GM12891 (cell line): ENCODE measurements at regions not wholly inside any gene's neighbourhood (a gene's known extent, or its start where the extent isn't known, plus 50 kb on each side); places are given as distances from the start of the nearest gene placed in this dataset.

Experiments
- DNase-seq: peaks from one replicate; pipeline ENCODE4 v3.0.0; 2011; ENCODE audit warnings: low spot score; ENCODE audit not compliant: insufficient read length
- FAIRE-seq: peaks from 2 replicates; lab custom pipeline; 2011; peaks lifted over from hg19 to GRCh38; lab: Jason Lieb, UNC
- PAX5 ChIP-seq: IDR thresholded peaks from 2 replicates; pipeline ENCODE4 v1.6.1; 2011; ENCODE audit warnings: low read length, moderate library complexity, mild to moderate bottlenecking; ENCODE audit not compliant: insufficient read depth, severe bottlenecking
- POLR2A ChIP-seq: IDR thresholded peaks from 2 replicates; pipeline ENCODE4 v1.6.1; 2011; ENCODE audit warnings: low read depth, low read length, control low read depth
- POLR2AphosphoS5 ChIP-seq: IDR thresholded peaks from 2 replicates; pipeline ENCODE4 v1.6.1; 2011; ENCODE audit warnings: low read depth, low read length, control low read depth
- POU2F2 ChIP-seq: IDR thresholded peaks from 2 replicates; pipeline ENCODE4 v1.6.1; 2011; ENCODE audit warnings: low read depth, mild to moderate bottlenecking, control low read depth, low read length, moderate library complexity
- SPI1 ChIP-seq: IDR thresholded peaks from 2 replicates; pipeline ENCODE4 v1.6.1; 2011; ENCODE audit warnings: low read depth, low read length, control low read depth
- TAF1 ChIP-seq: IDR thresholded peaks from 2 replicates; pipeline ENCODE4 v1.6.1; 2011; ENCODE audit warnings: low read depth, low read length, control low read depth

- FAIRE-seq = no peak
- DNase-seq = no peak
- TF ChIP-seq TAF1 = no peak
- no peak for TF ChIP-seq SPI1
- TF ChIP-seq POU2F2 = no peak
- TF ChIP-seq POLR2A = no peak
- no peak for TF ChIP-seq PAX5
- no peak for TF ChIP-seq POLR2AphosphoS5
Measured at GRCh38 chr5:6261256-6261655, 117.1 kb downstream of the MED10 start.

- TF ChIP-seq TAF1 (no peak), POU2F2 (no peak), PAX5 (no peak), SPI1 (no peak), POLR2AphosphoS5 (no peak), POLR2A (no peak)
- DNase-seq (no peak), FAIRE-seq (no peak)
Measured at GRCh38 chr5:6260846-6261245, 117.5 kb downstream of the MED10 start.

DNA sequence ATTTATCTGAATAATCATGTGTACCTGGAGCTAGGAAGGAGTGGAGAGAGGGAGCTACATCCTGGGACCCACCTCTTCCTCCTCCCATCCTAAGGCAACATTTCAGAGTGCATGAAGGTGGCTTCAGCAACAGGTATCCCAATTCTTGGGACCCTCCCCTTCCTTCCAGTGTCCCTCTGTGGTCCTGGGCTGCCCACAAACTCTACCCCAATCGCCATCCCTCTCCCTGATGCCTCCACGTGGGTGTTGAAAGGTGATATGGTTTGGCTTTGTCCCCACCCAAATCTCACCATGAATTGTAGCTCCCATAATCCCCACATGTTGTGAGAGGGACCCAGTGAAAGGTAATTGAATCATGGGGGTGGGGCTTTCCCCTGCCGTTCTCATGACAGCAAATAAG lies 121.4 kb downstream of the MED10 start:
- no peak for DNase-seq
- TF ChIP-seq POLR2A (no peak), SPI1 (no peak), POU2F2 (no peak), TAF1 (no peak), POLR2AphosphoS5 (no peak), PAX5 (no peak)
- FAIRE-seq = no peak

DNA sequence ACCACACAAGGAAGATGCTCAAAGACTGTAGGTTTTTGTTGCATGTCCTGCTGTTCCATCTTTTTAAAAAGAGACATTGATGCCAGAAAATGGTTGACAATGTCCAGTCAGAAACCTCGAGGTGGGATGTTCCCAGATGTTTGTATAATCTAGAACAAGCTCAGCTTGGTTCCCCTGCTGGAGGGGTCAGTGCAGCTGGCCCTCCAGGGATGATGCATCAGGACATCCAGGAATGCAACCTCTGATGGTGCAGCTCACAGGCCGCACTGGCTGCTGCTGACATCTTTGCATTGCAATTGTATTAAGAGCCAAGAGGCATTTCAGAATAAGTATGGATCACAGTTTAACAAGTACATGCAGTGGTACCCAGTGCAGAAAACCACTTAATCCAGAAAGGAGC lies 122.4 kb downstream of the MED10 start:
- DNase-seq = no peak
- no peak for FAIRE-seq
- TF ChIP-seq SPI1 (no peak), POLR2A (no peak), PAX5 (no peak), POU2F2 (no peak)

DNA sequence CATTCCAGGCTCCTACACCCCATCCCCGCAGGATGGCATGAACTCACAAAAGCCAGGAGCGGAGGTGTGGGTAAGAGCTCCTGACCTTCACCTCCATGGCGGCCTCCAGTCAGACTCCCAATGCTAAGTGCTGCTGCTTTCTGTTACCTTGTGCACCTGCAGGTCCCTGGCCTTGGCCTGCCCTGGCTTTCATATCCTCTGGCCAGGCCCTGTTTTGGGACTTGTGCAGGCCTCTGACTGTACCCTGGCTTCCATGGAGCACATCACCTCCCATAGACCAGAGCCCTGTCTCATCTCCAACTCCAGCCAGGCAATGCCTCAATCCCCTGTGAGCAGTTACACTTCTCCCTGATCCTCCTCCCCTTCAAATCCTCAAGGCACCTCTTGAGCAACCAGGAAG lies 124.5 kb downstream of the MED10 start:
- DNase-seq (no peak), FAIRE-seq (no peak)
- TF ChIP-seq PAX5 (no peak), POU2F2 (no peak), POLR2AphosphoS5 (no peak), SPI1 (no peak), TAF1 (no peak), POLR2A (no peak)

DNA sequence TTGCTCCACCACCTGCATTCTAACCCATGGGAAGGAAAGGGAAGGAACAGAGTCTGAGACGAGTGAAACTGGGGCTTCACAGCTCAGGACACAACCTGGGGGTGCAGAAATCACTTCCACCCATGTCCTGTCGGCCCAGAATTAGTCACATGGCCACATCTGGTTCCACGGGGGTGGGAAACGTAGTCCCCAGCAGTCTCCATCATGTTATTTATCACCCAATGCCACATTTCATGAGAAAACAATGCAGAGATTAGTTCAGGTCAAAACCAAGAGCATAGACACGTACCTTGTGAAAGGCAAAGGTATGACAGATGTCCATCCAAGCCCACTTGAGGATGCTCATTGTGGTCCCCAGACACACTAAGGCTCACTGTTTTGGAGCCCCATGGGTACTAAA lies 125.1 kb downstream of the MED10 start:
- FAIRE-seq (no peak), DNase-seq (no peak)
- TF ChIP-seq POLR2A (no peak), POU2F2 (no peak), PAX5 (no peak), TAF1 (no peak), POLR2AphosphoS5 (no peak), SPI1 (no peak)

GRCh38 chr5:6252581-6252980 lies 125.8 kb downstream of the MED10 start:
- no peak for DNase-seq
- no peak for FAIRE-seq
- TF ChIP-seq POU2F2 = no peak
- no peak for TF ChIP-seq TAF1
- TF ChIP-seq SPI1 = no peak
- TF ChIP-seq POLR2AphosphoS5 = no peak
- TF ChIP-seq POLR2A = no peak
- no peak for TF ChIP-seq PAX5

DNA sequence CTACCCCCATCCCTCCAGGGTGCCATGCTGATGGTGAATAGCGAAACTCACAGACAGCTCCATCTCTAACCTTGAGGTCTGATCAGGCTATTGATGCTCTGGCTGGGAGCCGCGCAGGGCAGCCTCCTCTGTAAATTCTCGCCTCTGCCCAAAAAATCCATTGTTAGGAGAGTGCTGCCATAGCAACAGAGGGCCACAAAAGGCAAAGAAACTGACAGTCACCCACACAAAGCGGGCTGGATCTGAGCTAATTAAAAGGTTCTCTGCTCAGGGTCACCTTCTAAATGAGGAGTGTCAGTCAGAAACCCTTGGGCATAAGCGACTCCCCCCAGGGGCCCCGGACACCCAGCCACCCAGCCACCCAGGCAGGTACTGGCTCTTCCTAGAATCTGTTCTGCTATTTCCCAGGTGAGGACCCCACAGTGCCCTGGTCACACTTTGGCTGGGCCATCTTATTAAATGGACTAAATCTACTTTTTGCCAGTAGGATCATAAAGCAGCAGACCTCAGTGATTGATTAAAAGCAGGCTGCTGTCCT lies 126.7 kb downstream of the MED10 start:
- no peak for TF ChIP-seq POU2F2
- TF ChIP-seq POLR2AphosphoS5 = no peak
- no peak for FAIRE-seq

DNA sequence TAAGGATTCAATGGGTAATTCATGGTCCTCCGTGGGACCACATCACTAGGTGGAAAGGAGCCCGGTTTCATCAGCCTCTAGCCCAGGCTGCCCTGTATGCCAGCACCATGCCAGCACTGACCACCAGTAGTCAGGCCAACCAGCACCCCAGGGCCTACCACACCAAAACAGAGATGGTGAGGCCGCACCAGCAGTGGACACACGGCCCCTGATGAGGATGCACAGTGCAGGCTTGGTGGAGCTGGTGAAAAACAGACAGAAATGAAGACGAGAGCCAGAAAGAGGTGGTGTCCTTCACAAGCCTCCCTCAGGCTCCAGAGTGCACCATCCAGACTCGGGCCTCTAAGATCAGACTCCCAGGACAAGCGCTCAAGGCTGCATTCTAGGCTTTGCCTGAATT lies 128.2 kb downstream of the MED10 start:
- FAIRE-seq (no peak), DNase-seq (no peak)
- no peak for TF ChIP-seq PAX5
- no peak for TF ChIP-seq POU2F2
- TF ChIP-seq TAF1 = no peak
- no peak for TF ChIP-seq SPI1
- no peak for TF ChIP-seq POLR2A
- TF ChIP-seq POLR2AphosphoS5 = no peak

More for the DNA sequence above, 126.7 kb downstream of the MED10 start:
- DNase-seq = no peak

GRCh38 chr5:6248132-6248531 lies 130.2 kb downstream of the MED10 start:
- TF ChIP-seq TAF1 (no peak), POU2F2 (no peak), PAX5 (no peak), POLR2A (no peak), POLR2AphosphoS5 (no peak), SPI1 (no peak)
- FAIRE-seq = no peak

More at GRCh38 chr5:6248132-6248531, 130.2 kb downstream of the MED10 start:
- DNase-seq = no peak
